Activated CD8-positive, alpha-beta memory T cell treated with anti-CD3 and anti-CD28 coated beads for 1 hour (primary cell): ENCODE measurements at regions not wholly inside any gene's neighbourhood (a gene's known extent, or its start where the extent isn't known, plus 50 kb on each side); places are given as distances from the start of the nearest gene placed in this dataset.

ENCODE experiments used
- DNase-seq, 2 donors: peaks; one replicate each; pipeline ENCODE4 v3.0.0-alpha.2; 2020; ENCODE audit warnings: low read depth in 1 of 2; ENCODE audit errors: extremely low read depth in 1 of 2

- DNase-seq, result no peak
These were observed 127.8 kb downstream of the HFE start for GRCh38 chr6:26214803-26215584.

- no peak for DNase-seq
These were observed 128.5 kb downstream of the HFE start for GRCh38 chr6:26215585-26216358.

- DNase-seq, result peak in 1 of 2 donors; percentile 44
These were observed 129.2 kb downstream of the HFE start for GRCh38 chr6:26216359-26216885.

GRCh38 chr6:26216886-26217713, 129.9 kb downstream of the HFE start:
- DNase-seq, result peak in 1 of 2 donors; percentile 56

- DNase-seq, result no peak
These were observed 130.5 kb downstream of the HFE start for GRCh38 chr6:26217714-26218075.

GRCh38 chr6:26218824-26219223, 131.6 kb downstream of the HFE start:
- no peak for DNase-seq

- no peak for DNase-seq
These were observed 133.1 kb downstream of the HFE start for GRCh38 chr6:26220145-26220970.

GRCh38 chr6:26221186-26221585, 134.0 kb downstream of the HFE start:
- no peak for DNase-seq

- DNase-seq, result no peak
These were observed 135.3 kb downstream of the HFE start for GRCh38 chr6:26222571-26222970.

- no peak for DNase-seq
These were observed 136.0 kb downstream of the HFE start for GRCh38 chr6:26223228-26223627.

GRCh38 chr6:26223650-26224546, 136.7 kb downstream of the HFE start:
- DNase-seq, result peak in 1 of 2 donors; percentile 41

- DNase-seq, result no peak
These were observed 137.3 kb downstream of the HFE start for GRCh38 chr6:26224547-26224912.

- DNase-seq, result no peak
These were observed 138.0 kb downstream of the HFE start for GRCh38 chr6:26224940-26225847.

GRCh38 chr6:26225848-26226578, 138.8 kb downstream of the HFE start:
- no peak for DNase-seq

GRCh38 chr6:26226579-26226967, 138.4 kb upstream of the BTN3A2 start:
- DNase-seq, result no peak

- DNase-seq, result no peak
These were observed 134.6 kb upstream of the BTN3A2 start for GRCh38 chr6:26230351-26230750.

GRCh38 chr6:26231006-26231587, 133.9 kb upstream of the BTN3A2 start:
- no peak for DNase-seq
